Stimulated activated CD4-positive, alpha-beta T cell treated with anti-CD3 and anti-CD28 coated beads, Interleukin-1b, Interleukin-23, amount 100 ng/mL, for 48 hours (primary cell): ENCODE measurements at regions not wholly inside any gene's neighbourhood (a gene's known extent, or its start where the extent isn't known, plus 50 kb on each side); places are given as distances from the start of the nearest gene placed in this dataset.

ENCODE experiments used
- DNase-seq: peaks from one replicate; pipeline ENCODE4 v3.0.0-alpha.2; 2020

- DNase-seq, result no peak
These were observed 153.7 kb upstream of the NCK2 start for GRCh38 chr2:105590780-105591660.

DNA sequence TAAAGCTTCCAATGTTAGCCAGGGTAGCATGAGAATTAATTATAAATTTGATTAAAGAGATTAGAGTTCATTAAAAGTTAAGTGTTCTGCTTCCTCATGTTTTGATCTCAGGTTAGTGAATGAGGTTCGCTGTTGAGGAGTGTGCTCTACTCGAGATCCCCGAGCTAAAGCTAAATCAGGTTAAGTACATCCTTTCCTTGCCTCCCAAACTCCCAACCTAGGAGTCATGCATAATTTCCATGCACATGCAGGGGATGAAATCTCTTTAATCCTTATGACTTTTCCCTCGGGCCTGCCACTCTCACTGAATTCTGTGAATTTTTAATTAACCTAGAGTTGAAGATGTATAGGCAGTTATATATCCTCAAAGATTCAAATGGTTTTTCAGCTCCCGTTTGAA, 156.1 kb upstream of the NCK2 start:
- no peak for DNase-seq

- DNase-seq, result no peak
These were observed 157.1 kb upstream of the NCK2 start for GRCh38 chr2:105587637-105588036.

DNA sequence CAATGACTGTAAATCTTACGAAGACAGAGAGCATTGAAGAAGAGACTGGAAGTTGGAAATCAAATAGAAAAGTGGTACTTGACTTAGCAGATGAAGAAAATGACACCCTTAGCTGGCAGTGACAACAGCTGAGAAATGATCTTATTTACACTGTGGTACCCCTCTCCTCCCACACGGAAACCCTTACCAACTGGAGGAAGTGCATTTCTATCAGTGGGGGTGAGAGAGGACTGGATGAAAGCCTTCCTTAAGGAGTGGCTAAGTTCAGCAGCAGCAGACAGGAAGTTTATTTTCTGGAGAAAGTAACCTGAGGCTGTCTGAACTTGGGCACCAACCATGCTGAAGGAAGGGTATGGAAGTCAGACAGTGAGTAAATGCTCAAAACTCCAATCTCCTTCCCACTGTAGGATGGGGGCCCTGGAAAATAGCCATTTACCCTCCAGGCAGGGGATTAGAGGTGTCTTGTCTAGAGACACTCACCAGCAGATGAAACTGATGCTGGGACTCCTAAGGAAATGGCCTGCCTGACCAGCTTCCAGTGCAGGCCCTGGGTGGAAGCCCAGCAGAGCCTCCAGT, 160.2 kb upstream of the NCK2 start:
- DNase-seq, result no peak

DNA sequence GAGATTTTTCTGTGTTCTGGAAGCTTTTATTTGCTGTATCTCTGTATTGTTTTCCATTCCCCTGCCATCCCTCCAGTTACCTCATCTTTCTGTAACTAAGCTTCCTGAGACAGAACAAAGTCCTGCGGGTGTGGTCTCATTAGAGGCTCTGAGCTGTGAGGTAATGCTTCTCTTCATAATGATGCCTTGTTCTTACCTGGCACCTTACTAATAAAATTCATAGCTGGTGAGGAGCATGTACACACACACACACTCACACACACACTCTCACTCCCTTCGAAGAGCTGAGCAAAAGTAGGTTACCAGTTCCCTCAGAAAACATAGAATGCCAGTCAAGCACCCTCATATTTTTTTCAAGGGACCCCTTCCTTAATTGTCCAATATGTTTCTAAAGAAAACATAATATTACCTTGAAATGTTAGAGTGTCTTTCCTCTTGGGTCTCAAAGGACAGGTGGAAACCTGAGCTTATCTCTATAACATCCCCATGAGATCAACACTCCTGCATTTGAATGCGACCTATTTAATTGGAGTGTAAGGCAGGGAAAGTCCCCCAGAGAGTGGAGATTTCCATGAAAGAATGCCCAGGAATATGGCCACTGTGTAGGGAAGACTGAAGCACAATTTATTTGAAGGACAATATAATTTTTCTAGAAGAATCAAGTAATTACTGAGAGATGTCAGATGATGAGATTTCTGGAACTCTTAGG, 161.6 kb upstream of the NCK2 start:
- no peak for DNase-seq

DNA sequence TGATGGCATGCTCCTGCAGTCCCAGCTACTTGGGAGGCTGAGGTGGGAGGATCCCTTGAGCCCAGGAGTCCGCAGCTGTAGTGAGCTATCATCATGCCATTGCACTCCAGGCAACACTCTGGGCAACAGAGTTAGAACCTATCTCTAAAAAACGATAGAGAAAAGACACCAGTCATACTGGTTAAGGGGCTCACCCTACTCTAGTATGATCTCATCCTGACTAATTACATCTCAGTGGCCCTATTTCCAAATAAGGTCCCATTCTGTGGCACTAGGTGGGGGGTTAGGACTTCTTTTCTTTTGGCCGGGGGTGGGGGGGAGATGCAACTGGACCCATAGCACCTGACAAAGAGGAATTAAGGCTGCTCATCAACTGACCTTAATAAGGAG, 163.2 kb upstream of the NCK2 start:
- DNase-seq, result no peak

DNA sequence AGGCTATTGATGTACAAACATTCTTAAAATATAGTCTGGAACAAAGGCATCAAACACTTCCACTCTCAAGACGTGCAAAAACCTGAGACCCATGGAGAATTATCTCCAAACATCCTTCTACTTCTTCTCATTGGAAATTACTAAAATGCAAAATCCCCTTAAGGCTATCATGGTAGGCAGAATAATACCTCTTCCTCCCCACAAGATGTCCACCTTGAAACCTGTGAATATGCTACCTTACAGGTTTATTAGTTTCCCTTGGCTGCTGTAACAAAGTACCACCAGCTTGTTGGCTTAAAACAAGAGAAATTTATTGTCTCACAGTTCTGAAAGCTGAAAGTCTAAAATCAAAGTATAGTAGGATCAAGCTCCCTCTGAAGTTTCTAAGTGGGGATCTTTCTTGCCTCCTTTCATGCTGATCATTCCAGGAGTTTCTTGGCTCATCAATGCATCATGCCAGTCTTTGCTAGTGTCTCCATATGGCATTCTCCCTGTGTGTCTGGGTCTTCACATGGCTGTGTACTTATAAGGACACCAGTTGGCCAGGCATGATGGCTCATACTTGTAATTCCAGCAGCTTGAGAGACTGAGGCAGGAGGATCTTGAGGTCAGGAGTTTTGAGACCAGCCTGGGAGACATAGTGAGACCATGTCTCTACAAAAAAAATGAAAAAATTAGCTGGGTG, 163.7 kb upstream of the NCK2 start:
- DNase-seq, result no peak

- DNase-seq, result no peak
These were observed 164.5 kb upstream of the NCK2 start for GRCh38 chr2:105580216-105580615.

- no peak for DNase-seq
These were observed 166.5 kb upstream of the NCK2 start for GRCh38 chr2:105578166-105578565.

DNA sequence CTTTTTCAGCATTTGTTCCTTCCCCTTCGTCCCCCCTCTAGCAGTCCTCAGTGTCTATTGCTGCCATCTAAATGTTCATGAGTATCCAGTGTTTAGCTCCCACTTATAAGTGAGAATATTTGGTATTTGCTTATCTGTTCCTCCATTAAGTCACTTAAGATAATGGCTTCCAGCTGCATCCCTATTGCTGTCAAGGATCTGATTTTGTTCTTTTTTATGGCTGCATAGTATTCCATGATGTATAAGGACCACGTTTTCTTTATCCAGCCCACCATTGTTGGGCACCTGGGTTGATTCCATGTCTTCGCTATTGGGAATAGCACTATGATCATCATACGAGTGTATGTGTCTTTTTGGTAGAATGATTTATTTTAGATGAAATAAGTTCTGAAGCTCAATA, 166.9 kb upstream of the NCK2 start:
- no peak for DNase-seq

GRCh38 chr2:105576440-105577241, 168.1 kb upstream of the NCK2 start:
- no peak for DNase-seq

DNA sequence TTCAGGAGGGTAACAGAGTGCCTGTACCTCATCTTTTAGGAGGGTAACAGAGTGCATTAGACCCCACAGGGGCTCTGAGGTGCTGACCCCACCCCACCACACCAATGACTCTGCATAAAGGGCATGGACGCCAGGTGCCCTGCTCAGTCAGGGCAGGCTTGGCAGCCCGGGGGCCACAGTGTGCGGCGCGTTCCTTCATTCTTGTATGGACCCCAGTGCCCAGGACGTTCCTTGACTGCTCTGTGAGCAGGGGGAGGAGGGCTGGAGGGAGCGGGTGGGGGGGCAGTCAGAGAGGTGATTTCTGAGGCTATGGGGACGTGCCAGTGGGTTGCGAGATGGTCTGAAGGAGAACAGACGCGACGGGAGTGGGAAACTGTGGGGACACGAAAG, 168.7 kb upstream of the NCK2 start:
- DNase-seq, result no peak

- no peak for DNase-seq
These were observed 169.2 kb upstream of the NCK2 start for GRCh38 chr2:105575499-105576025.

DNA sequence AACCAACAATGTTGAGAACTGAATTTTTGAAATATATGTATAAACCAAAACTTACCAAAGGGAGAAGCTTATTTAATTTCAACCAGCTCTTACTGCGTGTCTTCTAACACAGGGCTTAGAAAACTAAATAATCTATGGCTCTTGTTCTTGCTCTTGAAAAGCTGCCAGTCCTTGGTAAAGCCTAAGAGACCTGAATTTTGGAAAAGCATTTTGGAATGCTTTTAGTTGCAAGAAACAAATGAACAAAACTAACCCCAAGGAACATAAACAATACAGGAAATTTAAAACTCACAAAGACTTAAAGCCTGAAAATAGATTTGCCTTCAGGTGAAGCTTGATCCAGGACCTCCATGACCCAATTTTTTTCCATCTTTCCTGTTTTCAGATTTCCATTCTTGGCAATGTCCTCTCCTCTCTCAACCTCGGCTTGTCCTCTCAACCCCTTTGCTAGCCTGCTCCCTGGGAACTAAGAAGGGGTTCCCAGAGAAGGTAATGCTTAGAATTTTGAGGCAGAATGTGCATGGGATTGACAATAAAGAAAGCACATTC, 169.8 kb upstream of the NCK2 start:
- no peak for DNase-seq

- no peak for DNase-seq
These were observed 170.6 kb upstream of the NCK2 start for GRCh38 chr2:105573910-105574655.

- DNase-seq, result no peak
These were observed 171.2 kb upstream of the NCK2 start for GRCh38 chr2:105573490-105573889.

GRCh38 chr2:105571445-105571987, 172.7 kb upstream of the FHL2 start:
- DNase-seq, result no peak

- DNase-seq, result no peak
These were observed 171.9 kb upstream of the FHL2 start for GRCh38 chr2:105570757-105571156.

- DNase-seq, result no peak
These were observed 171.5 kb upstream of the FHL2 start for GRCh38 chr2:105570326-105570725.

- no peak for DNase-seq
These were observed 170.8 kb upstream of the FHL2 start for GRCh38 chr2:105569606-105570005.

DNA sequence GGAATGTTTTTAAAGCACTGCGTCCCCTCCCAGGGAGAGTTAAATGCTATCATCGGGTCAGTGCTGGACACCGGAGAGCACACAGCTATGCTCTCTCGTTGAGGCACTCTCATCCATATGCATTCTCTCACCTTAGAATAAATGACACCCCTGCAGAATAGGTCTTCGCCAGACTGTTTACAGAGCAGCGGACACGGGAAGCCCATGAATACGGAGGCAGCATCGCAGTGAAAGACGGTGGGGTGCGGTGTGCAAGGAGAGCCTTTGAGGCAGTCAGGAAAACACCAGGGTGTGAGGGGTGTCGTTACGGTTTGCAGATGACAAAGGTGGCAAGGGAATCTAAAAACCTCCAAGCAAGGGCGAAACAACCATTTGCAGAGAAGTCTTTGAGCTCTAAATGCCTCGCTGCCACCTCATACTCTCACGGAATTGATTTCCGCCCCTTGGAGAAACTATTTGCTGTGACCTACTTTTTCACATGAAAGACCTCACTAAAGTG, 169.2 kb upstream of the FHL2 start:
- no peak for DNase-seq
